ENCODE measurements at regions not wholly inside any gene's neighbourhood (a gene's known extent, or its start where the extent isn't known, plus 50 kb on each side); places are given as distances from the start of the nearest gene placed in this dataset.

- H3K27me3 Mint-ChIP-seq, result no peaks in the 10 kb centered on the region
- no peak for ATAC-seq
- H3K4me1 Mint-ChIP-seq, result peaks cover 5% of the 10 kb centered on the region
- H3K9me3 Mint-ChIP-seq, result no peaks in the 10 kb centered on the region
- no peaks in the 10 kb centered on the region for H3K36me3 Mint-ChIP-seq
- H3K4me3 Mint-ChIP-seq, result no peak overlapping the region
- H3K27ac Mint-ChIP-seq, result no peak overlapping the region
These were observed 276.9 kb downstream of the TLE3 start for GRCh38 chr15:69820819-69821218.

GRCh38 chr15:69823223-69823907 lies 274.4 kb downstream of the TLE3 start:
- no peak for ATAC-seq
- H3K36me3 Mint-ChIP-seq, result no peaks in the 10 kb centered on the region
- H3K9me3 Mint-ChIP-seq, result no peaks in the 10 kb centered on the region
- H3K4me1 Mint-ChIP-seq, result no peaks in the 10 kb centered on the region
- no peak overlapping the region for H3K4me3 Mint-ChIP-seq
- no peaks in the 10 kb centered on the region for H3K27me3 Mint-ChIP-seq
- no peak overlapping the region for H3K27ac Mint-ChIP-seq

- no peaks in the 10 kb centered on the region for H3K9me3 Mint-ChIP-seq
- no peak overlapping the region for H3K4me3 Mint-ChIP-seq
- no peaks in the 10 kb centered on the region for H3K27me3 Mint-ChIP-seq
- no peaks in the 10 kb centered on the region for H3K4me1 Mint-ChIP-seq
- ATAC-seq, result no peak
- no peak overlapping the region for H3K27ac Mint-ChIP-seq
- H3K36me3 Mint-ChIP-seq, result no peaks in the 10 kb centered on the region
These were observed 273.4 kb downstream of the TLE3 start for GRCh38 chr15:69824075-69824876.

- Mint-ChIP-seq H3K27me3 (no peaks in the 10 kb centered on the region), H3K9me3 (no peaks in the 10 kb centered on the region), H3K27ac (no peak overlapping the region), H3K36me3 (no peaks in the 10 kb centered on the region), H3K4me1 (no peaks in the 10 kb centered on the region), H3K4me3 (no peak overlapping the region)
- ATAC-seq, result no peak
These were observed 272.8 kb downstream of the TLE3 start for GRCh38 chr15:69824877-69825406.

- Mint-ChIP-seq H3K4me1 (no peaks in the 10 kb centered on the region), H3K27me3 (no peaks in the 10 kb centered on the region), H3K9me3 (no peaks in the 10 kb centered on the region), H3K36me3 (no peaks in the 10 kb centered on the region), H3K27ac (no peak overlapping the region), H3K4me3 (no peak overlapping the region)
- no peak for ATAC-seq
These were observed 271.5 kb downstream of the TLE3 start for GRCh38 chr15:69825941-69826818.

GRCh38 chr15:69826819-69827175 lies 270.9 kb downstream of the TLE3 start:
- H3K27ac Mint-ChIP-seq, result no peak overlapping the region
- no peaks in the 10 kb centered on the region for H3K9me3 Mint-ChIP-seq
- H3K4me1 Mint-ChIP-seq, result no peaks in the 10 kb centered on the region
- no peak overlapping the region for H3K4me3 Mint-ChIP-seq
- H3K36me3 Mint-ChIP-seq, result no peaks in the 10 kb centered on the region
- H3K27me3 Mint-ChIP-seq, result peaks cover 3% of the 10 kb centered on the region
- no peak for ATAC-seq

- ATAC-seq, result no peak
- H3K4me3 Mint-ChIP-seq, result no peak overlapping the region
- H3K4me1 Mint-ChIP-seq, result no peaks in the 10 kb centered on the region
- H3K9me3 Mint-ChIP-seq, result no peaks in the 10 kb centered on the region
- H3K27me3 Mint-ChIP-seq, result peaks cover 9% of the 10 kb centered on the region
- no peaks in the 10 kb centered on the region for H3K36me3 Mint-ChIP-seq
- no peak overlapping the region for H3K27ac Mint-ChIP-seq
These were observed 270.0 kb downstream of the TLE3 start for GRCh38 chr15:69827751-69828150.

- H3K4me1 Mint-ChIP-seq, result peaks cover 4% of the 10 kb centered on the region
- H3K36me3 Mint-ChIP-seq, result no peaks in the 10 kb centered on the region
- no peaks in the 10 kb centered on the region for H3K9me3 Mint-ChIP-seq
- peaks cover 9% of the 10 kb centered on the region for H3K27me3 Mint-ChIP-seq
- no peak for ATAC-seq
- H3K27ac Mint-ChIP-seq, result no peak overlapping the region
- H3K4me3 Mint-ChIP-seq, result no peak overlapping the region
These were observed 269.4 kb downstream of the TLE3 start for GRCh38 chr15:69828181-69828828.

GRCh38 chr15:69829974-69830373 lies 267.7 kb downstream of the TLE3 start:
- H3K27ac Mint-ChIP-seq, result peak overlapping the region; percentile 38
- no peaks in the 10 kb centered on the region for H3K9me3 Mint-ChIP-seq
- H3K4me3 Mint-ChIP-seq, result no peak overlapping the region
- H3K27me3 Mint-ChIP-seq, result peaks cover 9% of the 10 kb centered on the region
- H3K36me3 Mint-ChIP-seq, result no peaks in the 10 kb centered on the region
- ATAC-seq, result no peak
- H3K4me1 Mint-ChIP-seq, result peaks cover 11% of the 10 kb centered on the region

- no peak for ATAC-seq
- peaks cover 11% of the 10 kb centered on the region for H3K4me1 Mint-ChIP-seq
- peaks cover 11% of the 10 kb centered on the region for H3K27me3 Mint-ChIP-seq
- no peak overlapping the region for H3K27ac Mint-ChIP-seq
- H3K36me3 Mint-ChIP-seq, result no peaks in the 10 kb centered on the region
- H3K9me3 Mint-ChIP-seq, result no peaks in the 10 kb centered on the region
- no peak overlapping the region for H3K4me3 Mint-ChIP-seq
These were observed 267.3 kb downstream of the TLE3 start for GRCh38 chr15:69830430-69830829.

GRCh38 chr15:69830876-69831275 lies 266.8 kb downstream of the TLE3 start:
- H3K27ac Mint-ChIP-seq, result no peak overlapping the region
- H3K9me3 Mint-ChIP-seq, result no peaks in the 10 kb centered on the region
- no peak overlapping the region for H3K4me3 Mint-ChIP-seq
- no peak for ATAC-seq
- H3K27me3 Mint-ChIP-seq, result peaks cover 16% of the 10 kb centered on the region
- H3K36me3 Mint-ChIP-seq, result no peaks in the 10 kb centered on the region
- H3K4me1 Mint-ChIP-seq, result peaks cover 11% of the 10 kb centered on the region

- no peak overlapping the region for H3K4me3 Mint-ChIP-seq
- peaks cover 17% of the 10 kb centered on the region for H3K4me1 Mint-ChIP-seq
- no peaks in the 10 kb centered on the region for H3K9me3 Mint-ChIP-seq
- peaks cover 35% of the 10 kb centered on the region for H3K27me3 Mint-ChIP-seq
- no peak overlapping the region for H3K27ac Mint-ChIP-seq
- H3K36me3 Mint-ChIP-seq, result no peaks in the 10 kb centered on the region
- ATAC-seq, result no peak
These were observed 263.4 kb downstream of the TLE3 start for GRCh38 chr15:69834267-69834666.

GRCh38 chr15:69834761-69835160 lies 263.0 kb downstream of the TLE3 start:
- Mint-ChIP-seq H3K4me3 (no peak overlapping the region), H3K36me3 (no peaks in the 10 kb centered on the region), H3K4me1 (peaks cover 17% of the 10 kb centered on the region), H3K27me3 (peaks cover 35% of the 10 kb centered on the region), H3K9me3 (no peaks in the 10 kb centered on the region), H3K27ac (no peak overlapping the region)
- ATAC-seq, result no peak

- no peak for ATAC-seq
- peaks cover 17% of the 10 kb centered on the region for H3K4me1 Mint-ChIP-seq
- no peaks in the 10 kb centered on the region for H3K9me3 Mint-ChIP-seq
- no peaks in the 10 kb centered on the region for H3K36me3 Mint-ChIP-seq
- H3K27ac Mint-ChIP-seq, result peak overlapping the region; percentile 8
- peaks cover 35% of the 10 kb centered on the region for H3K27me3 Mint-ChIP-seq
- H3K4me3 Mint-ChIP-seq, result no peak overlapping the region
These were observed 261.7 kb downstream of the TLE3 start for GRCh38 chr15:69836048-69836447.

Data from stimulated activated memory B cell treated with anti-CD40 and anti-IgM and Interleukin-4, amounts not matched to agents 10 μg/mL and 1 μg/mL and 100 μg/mL, for 72 hours (primary cell).